H54 (cell line): ENCODE measurements at regions not wholly inside any gene's neighbourhood (a gene's known extent, or its start where the extent isn't known, plus 50 kb on each side); places are given as distances from the start of the nearest gene placed in this dataset.
"Not testable (repeated sequence)": the region's sequence is repeated elsewhere in the genome, so short reads cannot be mapped to it uniquely, and the experiment has no call there.

Experiments
- DNase-seq: peaks from one replicate; pipeline ENCODE4 v3.0.0; 2011; ENCODE audit warnings: low spot score, mixed read lengths; ENCODE audit not compliant: insufficient read length
- FAIRE-seq: peaks from 3 replicates; lab custom pipeline; 2011; peaks lifted over from hg19 to GRCh38; lab: Jason Lieb, UNC
- POLR2A ChIP-seq: IDR thresholded peaks from 2 replicates; pipeline ENCODE4 v1.6.1; 2011; ENCODE audit warnings: low read depth, mild to moderate bottlenecking, low read length

- FAIRE-seq = no peak
- DNase-seq = no peak
- TF ChIP-seq POLR2A = no peak
Measured at GRCh38 chr2:176926453-176926852, 286.1 kb upstream of the HNRNPA3 start.

DNA sequence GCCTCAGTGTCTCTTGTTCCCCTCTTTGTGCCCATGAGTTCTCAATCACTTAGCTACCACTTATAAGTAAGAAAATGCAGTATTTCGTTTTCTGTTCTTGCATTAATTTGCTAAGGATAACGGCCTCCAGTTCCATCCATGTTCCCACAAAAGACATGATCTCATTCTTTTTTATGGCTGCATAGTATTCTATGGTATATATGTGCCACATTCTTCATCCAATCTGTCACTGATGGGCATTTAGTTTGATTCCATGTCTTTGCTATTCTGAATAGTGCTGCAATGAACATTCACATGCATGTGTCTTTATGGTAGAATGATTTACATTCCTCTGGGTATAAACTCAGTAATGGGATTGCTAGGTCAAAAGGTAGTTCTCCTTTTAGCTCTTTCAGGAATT is 283.2 kb upstream of the HNRNPA3 start:
- not testable (repeated sequence) for DNase-seq, FAIRE-seq

DNA sequence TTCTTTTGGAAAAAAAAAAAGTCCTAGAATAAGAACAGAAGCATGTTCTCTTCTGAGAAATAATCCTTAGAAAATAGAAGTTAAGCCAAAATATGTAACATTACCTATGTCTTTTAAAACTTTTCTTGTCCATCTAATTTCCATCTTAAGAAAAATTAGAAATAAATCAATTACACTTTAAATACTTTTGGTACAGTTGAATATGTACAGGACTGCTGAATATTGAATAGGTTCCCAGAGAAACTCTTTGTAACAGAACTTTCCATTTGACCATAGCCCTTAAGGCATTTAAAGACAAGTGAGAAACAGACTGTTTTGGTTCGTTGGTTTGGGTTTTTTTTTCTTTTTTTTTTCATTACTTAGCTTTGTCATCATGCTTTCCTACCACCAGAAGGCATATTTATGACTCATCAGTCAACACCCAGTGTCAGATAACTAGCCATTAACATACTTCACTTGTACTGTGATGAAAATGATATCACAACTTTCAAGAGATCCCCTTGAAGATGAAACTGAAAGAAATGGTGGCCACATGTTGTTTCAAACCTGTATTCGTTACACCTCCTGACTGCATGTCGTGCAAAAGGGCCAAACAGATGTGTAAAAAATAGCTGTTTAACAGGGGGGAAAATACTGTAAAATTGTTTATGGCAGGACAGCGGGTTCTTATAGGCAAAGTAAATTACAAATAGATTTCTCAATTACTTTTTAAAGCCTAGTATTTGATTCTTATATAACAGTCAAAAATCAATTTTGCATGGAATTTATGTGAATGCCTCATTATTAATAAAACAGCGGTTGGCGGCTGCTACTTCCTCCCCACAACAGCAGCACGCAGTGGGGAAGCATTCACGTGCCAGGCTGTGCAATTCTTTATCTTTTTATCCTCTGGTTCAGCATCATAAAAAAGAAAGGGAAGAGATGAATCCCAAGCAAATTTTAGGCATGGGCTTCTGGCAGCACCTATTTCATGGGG is 280.7 kb upstream of the HNRNPA3 start:
- no peak for TF ChIP-seq POLR2A
- FAIRE-seq (no peak), DNase-seq (no peak)

- no peak for TF ChIP-seq POLR2A
- DNase-seq (no peak), FAIRE-seq (no peak)
Measured at GRCh38 chr2:176934131-176934530, 278.5 kb upstream of the HNRNPA3 start.

- TF ChIP-seq POLR2A = no peak
- DNase-seq = no peak
- FAIRE-seq = no peak
Measured at GRCh38 chr2:176934869-176935415, 277.7 kb upstream of the HNRNPA3 start.

DNA sequence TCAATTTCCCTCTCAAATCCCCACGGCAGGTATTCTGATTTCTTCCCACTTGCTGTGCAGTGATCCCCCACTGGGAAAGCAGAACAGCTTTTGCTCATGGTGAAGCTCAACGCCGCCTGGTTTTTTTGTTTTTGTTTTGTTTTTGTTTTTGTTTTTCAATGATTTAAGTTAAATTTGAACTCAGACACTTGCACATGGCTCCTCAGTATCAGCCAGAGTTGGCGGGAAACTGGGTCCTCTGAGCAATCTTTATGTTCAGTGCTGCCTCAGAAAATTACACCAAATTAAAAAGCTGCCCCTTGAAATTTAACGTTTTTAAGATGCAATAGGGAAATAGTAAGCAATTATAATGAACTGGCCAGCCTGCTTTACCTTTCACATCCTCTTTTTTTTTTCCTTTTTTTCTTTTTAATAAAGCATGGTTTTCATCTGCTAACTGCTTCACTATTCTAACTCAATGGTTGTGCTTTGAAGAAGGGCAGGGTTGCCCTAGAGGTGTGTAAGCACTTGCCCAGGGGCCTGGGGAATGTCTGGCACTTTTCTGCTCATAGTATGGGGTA is 277.0 kb upstream of the HNRNPA3 start:
- no peak for DNase-seq
- no peak for FAIRE-seq
- no peak for TF ChIP-seq POLR2A

DNA sequence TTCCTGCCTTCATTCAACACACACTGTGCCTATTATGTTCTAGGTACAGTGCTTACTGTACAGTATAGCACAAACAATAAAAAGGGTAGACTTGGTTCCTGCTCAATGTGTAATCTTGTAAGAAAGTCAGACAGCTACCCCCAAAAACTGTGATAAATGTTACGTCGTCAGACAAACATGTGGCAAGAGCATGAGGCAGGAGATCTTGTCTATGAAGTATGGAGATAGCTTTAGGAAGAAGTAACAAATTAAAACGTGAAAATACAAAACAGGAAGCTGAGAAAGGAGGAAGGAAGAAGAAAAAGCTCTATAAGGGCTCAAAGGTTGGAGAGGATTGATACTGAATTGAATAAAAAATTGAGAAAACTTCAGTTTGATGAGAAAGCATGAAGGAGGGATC is 276.2 kb upstream of the HNRNPA3 start:
- no peak for TF ChIP-seq POLR2A
- FAIRE-seq (no peak), DNase-seq (no peak)

- TF ChIP-seq POLR2A = no peak
- no peak for DNase-seq
- no peak for FAIRE-seq
Measured at GRCh38 chr2:176944998-176945397, 267.6 kb upstream of the HNRNPA3 start.

- TF ChIP-seq POLR2A = no peak
- DNase-seq (no peak), FAIRE-seq (no peak)
Measured at GRCh38 chr2:176947754-176948153, 264.8 kb upstream of the HNRNPA3 start.

- not testable (repeated sequence) for DNase-seq, FAIRE-seq
Measured at GRCh38 chr2:176951218-176951617, 261.4 kb upstream of the HNRNPA3 start.

- FAIRE-seq (no peak), DNase-seq (no peak)
- no peak for TF ChIP-seq POLR2A
Measured at GRCh38 chr2:176956791-176957190, 255.8 kb upstream of the HNRNPA3 start.

- DNase-seq (no peak), FAIRE-seq (no peak)
- no peak for TF ChIP-seq POLR2A
Measured at GRCh38 chr2:176959614-176960013, 253.0 kb upstream of the HNRNPA3 start.

- no peak for DNase-seq
- no peak for TF ChIP-seq POLR2A
- FAIRE-seq = no peak
Measured at GRCh38 chr2:176960061-176960460, 252.5 kb upstream of the HNRNPA3 start.

- DNase-seq = no peak
- no peak for FAIRE-seq
Measured at GRCh38 chr2:176960736-176961520, 251.7 kb upstream of the HNRNPA3 start.

More at GRCh38 chr2:176960736-176961520, 251.7 kb upstream of the HNRNPA3 start:
- TF ChIP-seq POLR2A = no peak
